Stimulated activated CD8-positive, alpha-beta memory T cell treated with anti-CD3 and anti-CD28 coated beads, Interleukin-2, amount 100 ng/mL, for 48 hours (primary cell): ENCODE measurements at regions not wholly inside any gene's neighbourhood (a gene's known extent, or its start where the extent isn't known, plus 50 kb on each side); places are given as distances from the start of the nearest gene placed in this dataset.

Source experiments
- DNase-seq, 2 donors: peaks; one replicate each; pipeline ENCODE4 v3.0.0-alpha.2; 2020; ENCODE audit warnings: low read depth in 2 of 2

DNA sequence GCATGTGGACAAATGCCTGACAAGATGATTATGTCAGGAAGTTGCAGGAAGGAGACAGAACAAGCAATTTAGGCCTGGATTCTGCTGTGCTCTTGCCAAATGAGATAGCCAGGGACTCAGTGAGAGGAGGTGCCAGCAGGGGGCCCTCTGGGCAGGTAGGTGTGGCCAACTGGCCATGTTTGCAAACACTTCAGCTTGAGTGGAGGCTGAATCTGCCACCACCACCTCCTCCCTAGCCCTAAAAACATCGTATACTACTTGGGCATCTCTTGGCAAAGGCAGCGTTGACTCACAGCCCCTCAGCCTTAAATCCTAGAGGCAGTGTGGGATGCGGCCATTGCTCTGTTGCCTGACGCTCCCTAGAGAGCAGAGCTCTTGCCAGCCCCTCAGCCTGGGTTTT is 95.1 kb upstream of the PLET1 start:
- DNase-seq: peak in 1 of 2 donors; percentile 7

DNA sequence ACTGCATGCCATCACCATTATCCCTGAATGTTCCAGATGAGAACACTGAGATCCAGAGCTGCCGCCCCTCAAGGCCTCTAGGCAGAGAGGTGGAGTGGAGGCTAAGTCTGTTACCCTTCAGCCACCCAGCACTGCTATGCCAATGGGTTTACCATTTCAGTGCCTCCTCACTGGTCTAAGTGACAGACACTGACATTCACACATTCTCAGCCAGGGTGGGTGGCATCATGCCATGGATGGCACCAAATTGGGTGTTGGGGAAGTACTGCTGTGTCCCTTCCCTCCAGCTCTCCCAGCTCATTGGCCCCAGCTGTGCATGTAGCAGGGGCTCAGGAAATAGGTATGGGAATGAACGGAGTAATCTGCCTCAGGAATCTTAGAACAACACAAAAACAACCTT is 96.8 kb upstream of the PLET1 start:
- no peak for DNase-seq

DNA sequence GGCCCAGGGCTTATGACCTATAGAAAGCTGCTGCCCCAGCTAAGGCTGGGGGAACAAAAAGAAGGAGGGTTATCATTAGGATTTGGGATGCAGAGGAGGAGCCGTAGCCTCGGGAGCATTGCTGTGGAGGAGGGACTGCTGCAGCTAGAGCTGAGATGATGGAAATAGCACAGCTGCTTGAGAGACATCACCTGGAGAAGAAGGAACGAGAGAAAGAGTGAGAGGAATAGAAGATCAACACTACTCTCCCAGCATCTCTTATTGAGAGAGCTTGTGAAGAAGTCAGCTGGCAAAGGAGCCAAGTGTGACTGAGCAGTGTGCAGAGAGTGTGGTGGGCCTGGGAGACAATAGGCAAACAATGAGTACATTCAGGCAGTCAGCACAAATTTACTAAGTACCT is 100.7 kb upstream of the PLET1 start:
- no peak for DNase-seq

DNA sequence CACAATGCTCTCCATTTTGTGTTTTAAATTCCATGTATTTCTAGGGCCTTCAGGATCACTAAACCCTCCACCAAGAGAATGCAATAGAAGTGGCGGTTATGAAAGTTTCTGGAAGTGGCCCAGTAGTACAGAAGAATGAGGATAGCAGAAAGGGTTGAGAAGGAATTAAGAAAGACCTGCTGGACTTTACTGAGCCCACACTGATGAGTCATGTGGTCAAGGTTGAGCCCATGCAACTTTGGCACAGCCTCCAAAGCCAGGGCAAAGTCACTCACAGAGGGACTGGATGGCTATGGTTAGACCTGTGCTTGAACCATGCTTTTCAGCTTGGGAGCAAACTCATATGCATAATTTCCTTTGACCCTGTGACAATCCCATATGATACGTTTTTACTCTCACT is 102.9 kb upstream of the PLET1 start:
- DNase-seq: no peak

DNA sequence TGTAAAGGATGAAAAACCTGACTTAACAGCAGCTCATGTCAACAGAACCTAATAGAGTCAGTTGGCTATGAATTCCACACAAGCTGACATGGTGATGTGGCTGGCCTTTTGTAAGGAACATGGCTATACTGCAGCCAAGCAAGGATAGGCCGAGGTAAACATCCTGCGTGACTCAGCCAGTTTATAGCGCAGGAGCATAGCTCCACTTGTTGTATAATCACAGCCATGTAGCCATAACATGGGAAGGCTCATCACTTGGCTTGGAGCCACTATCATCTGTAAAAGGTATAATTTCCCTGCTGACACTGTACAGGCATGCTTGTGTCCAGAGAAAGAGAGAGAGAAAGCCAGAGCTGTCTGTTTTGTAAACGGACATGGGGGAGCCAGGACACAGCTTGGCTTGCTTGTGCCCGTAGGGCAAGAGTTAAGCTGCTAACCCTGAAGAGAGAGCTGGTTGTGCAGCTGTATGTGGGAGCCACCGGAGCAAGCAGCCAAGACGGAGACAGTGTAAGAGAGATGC is 104.4 kb upstream of the PLET1 start:
- DNase-seq: no peak

DNA sequence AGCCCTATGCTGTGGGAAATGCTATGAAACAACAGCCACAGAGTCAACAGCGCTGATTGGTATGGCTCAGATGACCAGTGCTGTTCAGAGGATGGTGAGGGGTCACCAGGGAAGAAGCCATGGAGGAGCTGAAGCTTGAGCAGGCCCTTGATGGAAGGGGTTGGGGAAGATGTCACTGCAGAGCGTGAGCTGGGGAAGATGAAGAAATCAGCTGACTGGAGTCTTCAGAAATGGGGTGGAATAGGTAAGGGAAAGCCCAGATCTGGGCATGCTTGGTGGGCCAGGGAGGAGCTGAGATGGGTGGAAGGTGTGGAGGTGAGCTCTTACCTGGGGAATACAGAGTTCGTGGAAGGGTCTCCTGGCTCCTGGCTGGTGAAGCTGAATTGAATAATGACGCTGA is 105.4 kb upstream of the PLET1 start:
- no peak for DNase-seq

DNA sequence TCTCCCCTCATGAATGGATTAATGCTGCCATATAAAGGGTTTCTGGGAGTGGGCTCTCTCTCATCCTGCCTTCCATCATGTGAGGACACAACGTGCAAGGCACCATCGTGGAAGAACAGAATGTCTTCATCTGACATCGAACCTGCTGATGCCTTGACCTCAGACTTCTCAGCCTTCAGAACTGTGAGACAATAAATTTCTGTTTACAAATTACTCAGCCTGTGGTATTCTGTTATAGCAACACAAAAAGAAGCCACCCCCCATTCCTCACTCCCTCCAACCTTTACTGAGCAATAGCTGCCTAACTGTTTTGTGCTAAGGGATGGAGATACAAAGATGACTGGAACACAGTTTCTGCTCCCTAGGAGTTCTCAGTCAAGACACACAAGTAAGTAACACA is 106.1 kb upstream of the PLET1 start:
- DNase-seq: no peak

DNA sequence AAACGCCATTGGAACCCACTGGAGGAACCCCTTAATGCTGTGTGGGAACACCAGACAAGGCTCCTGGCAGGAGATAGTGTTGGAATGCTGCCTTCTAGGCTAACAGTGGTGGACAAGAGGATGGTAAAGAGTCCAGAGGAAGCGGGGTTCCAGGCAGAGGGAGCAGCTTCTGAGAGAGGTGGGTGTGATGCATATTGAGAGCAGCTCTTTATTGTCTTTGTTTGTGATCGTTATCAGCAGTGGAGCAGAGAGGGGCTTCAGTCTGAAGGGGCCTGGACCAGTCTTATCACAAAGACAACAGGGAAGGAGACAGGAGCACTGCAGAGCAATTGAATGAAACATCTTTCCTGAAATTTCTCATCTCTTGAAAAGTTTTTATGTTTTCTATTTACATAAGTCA is 106.8 kb upstream of the PLET1 start:
- no peak for DNase-seq

DNA sequence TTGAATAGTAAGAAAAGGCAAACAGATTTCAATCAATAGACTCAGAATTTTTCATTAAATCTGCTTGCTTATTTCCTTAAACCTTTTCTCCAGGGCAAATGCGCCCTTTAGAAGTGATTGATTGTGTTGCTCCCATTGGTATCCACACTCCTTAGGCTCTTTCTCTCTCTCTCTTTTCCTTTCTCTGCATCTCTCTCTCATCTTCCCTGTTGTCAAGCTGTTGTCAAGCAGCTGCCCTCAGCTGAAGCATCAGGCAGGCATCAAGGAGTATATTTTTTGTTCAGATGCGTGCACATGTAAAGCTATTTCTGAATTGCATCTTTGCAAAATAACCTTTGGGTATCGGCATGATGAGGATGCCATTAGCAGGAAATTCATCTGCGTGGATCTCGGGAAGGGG is 107.2 kb upstream of the PLET1 start:
- no peak for DNase-seq

DNA sequence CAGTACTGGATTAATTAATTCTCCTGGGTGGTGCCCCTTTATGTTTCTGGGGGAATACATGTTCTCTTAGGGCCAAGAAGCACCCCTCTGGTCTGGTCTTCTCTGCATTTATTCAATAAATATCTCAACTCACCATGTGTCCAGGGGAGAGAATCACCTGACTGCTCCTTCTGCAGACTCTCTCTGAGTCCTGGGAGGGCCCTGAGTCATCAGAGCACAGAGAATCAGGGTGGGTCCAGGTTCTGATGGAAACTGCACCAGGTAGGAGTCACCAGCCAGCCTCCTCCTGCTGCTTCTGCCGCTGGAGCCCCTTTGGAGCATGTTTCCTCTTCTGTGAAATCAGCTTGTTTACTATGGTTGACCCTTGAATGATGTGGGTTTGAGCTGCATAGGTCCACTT is 107.7 kb upstream of the PLET1 start:
- DNase-seq: no peak

DNA sequence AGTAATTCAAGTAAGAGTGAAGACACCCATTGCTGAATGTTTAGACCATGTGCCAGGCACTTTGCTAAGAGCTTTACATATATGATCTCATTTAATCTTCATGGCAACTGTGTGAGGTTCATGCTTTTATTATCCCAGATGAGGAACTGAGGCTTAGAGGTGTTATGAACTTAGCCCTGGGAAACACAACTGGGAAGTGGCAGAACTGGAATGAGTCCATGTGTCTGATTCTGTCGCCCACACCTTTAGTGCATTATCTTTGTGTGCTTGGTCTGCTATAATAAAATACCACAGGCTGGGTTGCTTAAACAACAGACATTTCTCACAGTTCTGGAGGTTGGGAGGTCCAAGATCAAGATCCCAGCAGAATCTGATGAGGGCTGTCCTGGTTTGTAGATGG is 108.7 kb upstream of the PLET1 start:
- DNase-seq: no peak

DNA sequence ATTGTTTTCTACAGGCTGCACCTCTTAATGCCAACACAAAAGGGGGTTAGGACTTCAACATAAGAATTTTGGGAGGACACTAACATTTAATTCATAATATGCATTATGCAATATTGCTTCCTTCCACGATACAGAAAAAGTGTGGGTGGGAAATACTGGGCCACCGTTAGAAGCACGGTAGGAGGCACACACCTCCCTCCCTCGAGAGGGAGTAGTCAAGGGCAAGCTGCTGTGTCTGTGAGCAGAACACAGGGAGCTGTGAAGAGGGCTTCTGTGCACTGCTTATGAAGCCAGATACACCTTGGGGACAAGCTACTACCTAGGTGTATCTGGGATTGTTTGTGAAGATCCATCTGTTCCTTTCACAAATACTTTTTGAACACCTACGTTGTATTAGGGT is 109.3 kb upstream of the PLET1 start:
- DNase-seq: no peak

DNA sequence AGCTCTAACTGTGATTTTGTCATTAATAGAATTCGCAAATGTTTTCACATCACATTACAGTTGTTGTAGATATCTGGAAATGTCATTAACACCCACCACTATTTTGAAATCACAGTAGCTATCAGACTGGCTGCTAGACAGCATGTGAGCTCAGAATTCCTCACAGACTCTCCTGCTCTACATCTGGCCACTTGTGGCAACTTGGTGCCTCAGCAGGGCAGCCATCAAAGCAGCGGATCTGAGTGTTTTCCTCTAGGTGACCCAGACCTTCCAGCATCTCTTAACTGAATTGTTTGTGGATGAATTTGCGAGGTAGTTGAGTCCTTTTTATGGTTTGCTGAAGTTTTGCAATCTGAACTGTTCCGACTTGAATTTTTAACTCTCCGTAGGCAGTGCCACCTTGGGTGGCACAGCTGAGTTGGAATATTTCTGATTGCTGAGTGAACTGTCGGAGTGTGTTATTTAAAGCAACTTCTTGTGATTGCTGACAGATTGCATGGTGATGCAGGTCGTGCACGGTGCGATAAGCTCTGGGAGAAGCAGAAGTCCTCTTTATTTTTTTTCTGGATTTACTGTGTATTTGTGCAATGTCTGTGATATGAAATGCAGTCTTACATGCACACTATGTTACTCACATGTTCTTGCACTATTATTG is 114.0 kb upstream of the PLET1 start:
- DNase-seq: no peak

DNA sequence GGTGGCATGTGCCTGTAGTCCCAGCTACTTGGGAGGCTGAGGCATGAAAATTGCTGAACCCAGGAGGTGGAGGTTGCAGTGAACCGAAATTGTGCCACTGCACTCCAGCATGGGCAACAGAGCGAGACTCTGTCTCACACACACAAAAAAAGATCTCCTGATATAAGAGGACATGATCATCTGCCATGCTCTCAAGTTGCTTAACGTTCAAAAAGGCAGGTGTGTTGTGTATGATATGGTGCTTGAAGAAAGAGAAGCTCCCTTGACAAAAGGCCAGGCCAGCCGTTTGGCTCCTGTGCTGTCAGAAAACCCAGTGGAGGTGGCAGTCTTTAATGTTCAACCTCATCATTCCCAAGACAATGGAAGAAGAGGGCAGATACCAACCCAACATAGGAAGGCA is 117.3 kb upstream of the PLET1 start:
- no peak for DNase-seq

DNA sequence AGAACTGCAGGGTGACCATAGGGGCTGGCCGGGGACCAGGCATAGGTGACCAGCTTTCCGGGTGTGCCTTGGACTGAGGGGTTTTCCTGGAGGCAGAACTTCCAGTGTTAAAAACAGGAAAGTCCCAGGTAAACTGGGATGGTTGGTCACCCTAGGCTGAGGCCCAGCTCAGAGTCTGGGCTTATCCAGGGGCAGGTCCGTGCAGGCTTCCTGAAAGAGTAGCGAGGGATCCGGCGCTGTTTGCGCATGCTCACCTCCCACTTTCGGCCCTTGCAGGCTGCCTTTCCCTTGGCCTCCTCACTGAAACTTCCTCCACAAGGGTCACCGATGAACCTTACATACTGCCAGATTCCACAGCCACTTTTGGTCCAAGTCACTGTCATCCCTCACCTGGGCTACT is 119.8 kb upstream of the PLET1 start:
- DNase-seq: no peak

DNA sequence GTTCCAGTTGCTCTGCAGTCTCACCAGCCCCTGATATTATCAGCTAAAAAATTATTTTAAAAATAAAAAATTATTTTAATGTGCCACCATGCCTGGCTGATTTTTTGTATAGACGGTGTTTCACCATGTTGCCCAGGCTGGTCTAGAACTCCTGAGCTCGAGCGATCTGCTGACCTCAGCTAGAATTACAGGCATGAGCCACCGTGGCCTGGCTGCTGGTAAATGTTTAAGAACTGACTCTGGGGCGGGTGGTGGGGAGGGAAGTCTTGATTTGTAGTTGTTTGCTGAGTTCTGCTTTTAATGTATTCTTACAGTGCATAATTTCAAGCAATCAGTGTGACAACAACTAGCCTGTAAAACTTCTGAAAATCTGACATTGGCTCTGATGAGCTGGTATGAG is 120.9 kb upstream of the PLET1 start:
- DNase-seq: no peak

DNA sequence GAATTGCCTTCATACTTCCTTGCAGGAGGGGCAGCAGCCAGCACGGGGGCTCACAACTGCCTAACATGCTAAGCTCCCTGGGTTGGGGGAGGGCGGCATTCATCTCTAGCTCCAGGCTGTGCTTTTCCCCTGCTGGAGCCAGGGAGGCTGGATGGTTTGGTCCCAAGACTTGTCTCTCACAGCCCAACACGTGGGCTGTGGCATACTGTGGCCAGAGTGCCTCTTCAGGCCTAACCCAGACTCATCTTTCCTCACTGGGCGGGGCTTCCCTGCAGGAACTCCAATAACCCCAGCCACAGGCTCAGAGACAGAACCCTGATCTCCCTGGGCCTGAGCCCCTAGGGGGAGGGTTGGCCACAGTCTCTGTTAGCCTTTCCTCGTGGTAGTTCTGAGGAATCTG is 121.9 kb upstream of the PLET1 start:
- no peak for DNase-seq

DNA sequence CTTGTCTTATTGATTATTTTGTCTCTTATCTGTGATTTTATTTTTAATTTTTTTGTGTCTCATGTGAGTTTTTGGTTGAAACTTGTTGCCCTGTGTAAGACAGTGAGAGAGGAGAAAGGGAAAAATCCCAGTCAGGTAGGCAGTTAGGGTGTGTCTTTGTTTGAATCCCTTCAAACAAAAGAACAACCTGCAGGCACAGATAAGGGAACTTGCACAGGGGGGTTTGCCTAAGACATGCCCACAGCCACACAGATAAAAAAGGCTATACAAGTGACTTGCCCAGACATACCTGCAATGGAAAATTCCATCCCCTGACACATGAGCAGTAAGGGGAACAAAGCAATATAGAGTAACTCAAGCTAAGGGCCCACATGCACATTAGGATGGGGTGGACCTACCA is 127.8 kb upstream of the PLET1 start:
- DNase-seq: no peak

DNA sequence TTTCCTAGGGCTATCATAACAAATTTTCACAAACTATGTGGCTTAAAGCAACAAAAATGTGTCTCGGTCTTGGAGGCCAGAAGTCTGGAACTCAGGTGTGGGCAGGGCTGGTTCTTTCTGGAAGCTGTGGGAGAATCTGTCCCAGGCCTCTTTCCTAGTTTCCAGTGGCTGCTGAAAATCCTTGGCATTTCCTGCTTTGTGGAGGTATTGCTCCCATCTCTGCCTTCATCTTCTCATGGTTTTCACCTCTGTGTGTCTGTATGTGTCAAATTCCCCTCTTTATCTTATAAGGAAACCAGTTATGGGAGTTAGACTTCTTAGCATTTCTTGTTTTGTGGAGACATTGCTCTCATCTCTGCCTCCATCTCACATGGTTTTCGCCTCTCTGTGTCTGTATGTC is 130.4 kb upstream of the PLET1 start:
- DNase-seq: no peak

DNA sequence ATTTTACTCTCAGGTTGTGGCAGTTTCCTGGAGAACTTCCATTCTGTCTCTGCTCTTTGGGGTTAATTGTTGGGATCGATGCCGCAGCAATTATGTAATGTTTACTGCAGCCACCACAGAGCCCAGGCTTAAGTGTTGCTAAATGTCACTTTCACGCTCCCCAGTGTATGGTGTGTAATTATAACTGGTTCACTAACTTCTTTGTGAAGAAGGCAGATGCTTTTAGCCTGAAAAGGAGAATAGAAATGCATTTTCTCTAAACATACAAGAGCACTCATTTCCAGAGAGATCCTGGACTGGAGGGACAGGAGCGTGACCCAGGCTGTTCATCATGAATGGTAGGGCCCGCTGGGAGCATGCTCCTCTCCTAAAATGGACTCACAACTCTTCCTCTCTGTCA is 132.2 kb upstream of the PLET1 start:
- DNase-seq: no peak

DNA sequence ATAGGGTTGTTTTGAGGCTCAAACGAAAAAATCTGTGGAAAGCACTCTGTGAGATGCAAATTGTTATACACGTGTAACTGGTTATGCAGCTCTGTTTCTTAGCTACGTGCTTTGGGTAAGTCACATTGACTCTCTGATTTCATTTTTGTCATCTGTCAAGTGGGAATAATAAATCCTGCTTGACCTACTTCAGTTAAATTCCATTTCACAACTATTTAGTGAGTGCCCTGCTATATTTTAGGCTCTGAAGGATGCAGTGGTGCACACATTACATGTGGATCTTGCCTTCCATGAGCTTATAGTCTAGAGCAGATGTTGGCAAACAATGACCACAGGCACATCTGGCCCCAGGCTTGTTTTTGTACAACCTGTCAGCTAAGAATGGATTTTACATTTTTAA is 133.6 kb upstream of the PLET1 start:
- DNase-seq: no peak

DNA sequence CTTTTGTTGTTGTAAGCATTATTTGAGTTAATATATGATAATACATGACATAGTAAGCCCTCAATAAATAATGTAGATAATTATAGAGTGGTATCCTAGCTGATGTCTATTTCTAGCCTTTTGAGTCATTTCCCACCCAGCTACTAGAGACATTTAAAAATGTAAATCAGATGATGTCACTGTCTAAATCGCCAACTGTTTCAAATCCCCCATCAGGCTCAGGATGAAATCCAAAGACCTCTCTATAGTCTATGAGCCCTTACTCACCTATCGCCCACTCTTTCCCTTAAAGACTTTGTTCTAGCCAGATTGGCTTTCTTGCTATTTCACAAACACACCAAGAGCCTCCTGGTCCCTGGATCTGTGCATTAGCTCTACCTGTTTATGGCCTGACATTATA is 135.4 kb upstream of the PLET1 start:
- DNase-seq: no peak

DNA sequence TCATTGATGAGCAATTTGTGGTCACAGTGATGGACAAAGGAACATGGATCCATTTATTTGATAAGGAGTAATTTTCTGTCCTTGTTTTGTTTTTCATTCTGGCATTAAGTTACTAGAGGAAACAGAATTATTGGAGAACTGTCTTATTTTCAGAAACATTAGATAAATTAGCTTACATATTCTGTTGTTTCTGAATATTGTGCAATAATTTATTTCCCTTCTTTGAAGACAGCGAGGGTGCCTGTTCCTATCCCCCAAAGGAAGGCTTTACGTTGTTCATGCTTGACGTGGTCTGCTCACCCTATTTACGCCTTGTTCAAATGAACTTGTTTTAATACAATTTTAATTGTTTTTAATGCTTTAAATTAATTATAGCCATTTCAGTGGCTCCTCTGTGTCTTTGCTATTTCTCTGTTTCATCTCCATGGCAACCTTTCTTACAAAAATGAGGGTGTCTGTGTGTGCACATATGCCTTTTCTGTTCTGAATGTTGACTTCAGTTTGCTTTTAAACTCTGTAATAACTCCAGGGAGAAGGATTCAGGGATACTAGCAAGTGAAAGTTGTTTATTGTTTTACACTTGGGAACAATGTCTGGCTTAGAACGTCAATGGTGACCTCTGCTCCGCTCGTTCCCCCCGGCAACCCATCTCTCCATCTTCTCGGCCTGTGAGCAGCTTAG is 138.3 kb upstream of the PLET1 start:
- no peak for DNase-seq

DNA sequence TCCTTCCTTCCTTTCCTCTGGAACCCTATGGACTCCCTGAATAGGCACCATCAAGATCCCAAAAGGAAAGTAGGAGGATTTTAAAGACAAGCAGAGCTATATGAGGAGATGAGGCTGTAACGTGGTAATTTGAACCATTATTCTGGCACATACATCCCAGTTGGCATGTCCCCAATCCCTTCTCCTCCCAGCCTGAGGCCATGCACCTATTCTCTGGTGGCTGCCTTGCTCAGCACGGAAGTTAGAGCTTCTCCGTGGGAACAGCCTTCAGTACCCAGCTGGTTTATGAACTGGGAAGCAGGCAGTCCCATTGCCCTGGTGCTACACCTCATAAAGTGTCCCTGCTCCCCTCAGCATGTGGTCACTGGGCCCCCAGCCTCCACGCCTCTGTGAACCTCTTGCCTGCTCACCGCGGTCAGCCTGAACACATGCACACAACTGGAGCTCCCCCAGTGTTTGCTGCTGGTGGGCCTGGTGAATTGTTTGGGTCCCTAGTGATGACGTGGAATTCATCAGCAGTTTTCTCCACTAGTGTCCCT is 139.9 kb upstream of the PLET1 start:
- DNase-seq: no peak
